HG03135 (cell line): ENCODE measurements at regions not wholly inside any gene's neighbourhood (a gene's known extent, or its start where the extent isn't known, plus 50 kb on each side); places are given as distances from the start of the nearest gene placed in this dataset.

ENCODE experiments used
- ATAC-seq: cut with Tn5 transposase; IDR thresholded peaks from one replicate; pipeline ENCODE4 v1.9.1; 2021; ENCODE audit warnings: mild to moderate bottlenecking, moderate library complexity; ENCODE audit not compliant: unreplicated experiment

DNA sequence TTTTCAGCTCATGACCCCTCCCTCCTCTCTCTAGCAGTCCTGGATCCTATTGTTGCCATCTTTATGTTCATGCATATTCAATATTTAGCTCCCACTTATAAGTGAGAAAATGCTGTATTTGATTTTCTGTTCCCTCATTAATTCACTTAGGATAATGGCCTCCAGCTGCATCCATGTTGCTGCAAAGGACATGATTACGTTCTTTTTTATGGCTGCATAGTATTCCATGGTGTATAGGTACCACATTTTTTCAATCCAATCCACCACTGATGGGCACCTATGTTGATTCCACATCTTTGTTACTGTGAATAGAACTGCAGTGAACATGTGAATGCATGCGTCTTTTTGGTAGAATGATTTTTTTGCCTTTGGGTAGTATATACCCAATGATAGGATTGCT, 188.4 kb downstream of the FOXL1 start:
- ATAC-seq: no peak

DNA sequence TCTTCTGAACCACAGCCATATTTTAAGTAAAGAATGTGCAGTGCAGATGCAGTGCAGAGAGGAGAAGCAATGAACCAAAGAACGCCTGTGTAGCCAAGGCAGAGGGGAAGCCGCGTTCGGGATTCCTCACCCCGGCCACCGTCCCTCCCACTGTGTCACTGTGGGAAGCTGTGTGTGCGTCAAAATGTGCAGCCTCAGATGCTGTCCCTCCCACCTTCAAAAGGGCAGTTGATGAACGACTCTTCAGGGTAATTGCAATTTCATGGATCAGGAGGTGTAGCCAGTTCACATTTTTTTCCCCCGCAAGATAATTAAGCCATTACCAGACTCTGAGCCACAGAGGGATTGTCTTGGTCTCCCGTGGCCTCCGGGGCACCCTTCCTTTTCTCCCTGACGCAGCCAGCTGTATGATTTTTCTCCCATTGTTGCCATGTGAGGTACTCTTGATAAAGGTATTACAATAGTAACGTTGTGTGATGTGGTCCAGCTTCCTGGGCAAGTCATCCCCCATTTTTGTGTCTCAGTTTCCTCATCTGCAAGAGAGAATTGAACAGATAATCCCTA, 190.0 kb downstream of the FOXL1 start:
- ATAC-seq: no peak

DNA sequence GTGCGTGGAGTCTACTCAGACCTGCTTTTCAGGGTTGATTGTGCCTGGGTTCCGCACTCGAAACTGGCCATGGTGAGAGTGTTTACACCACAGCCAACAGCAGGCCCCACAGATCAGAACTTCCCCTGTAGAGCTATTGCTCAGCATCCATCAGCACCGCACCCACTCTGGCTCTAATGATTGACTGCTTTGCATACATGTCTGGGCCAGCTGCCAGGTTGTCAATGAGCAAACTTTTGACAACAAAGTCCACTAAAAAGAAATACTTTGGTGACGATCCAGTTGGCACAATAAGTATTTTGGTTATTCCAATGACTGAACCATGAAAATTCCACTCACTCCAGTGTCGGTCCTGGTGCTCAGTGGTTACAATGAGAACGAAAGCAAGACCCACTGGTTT, 190.7 kb downstream of the FOXL1 start:
- ATAC-seq: no peak

DNA sequence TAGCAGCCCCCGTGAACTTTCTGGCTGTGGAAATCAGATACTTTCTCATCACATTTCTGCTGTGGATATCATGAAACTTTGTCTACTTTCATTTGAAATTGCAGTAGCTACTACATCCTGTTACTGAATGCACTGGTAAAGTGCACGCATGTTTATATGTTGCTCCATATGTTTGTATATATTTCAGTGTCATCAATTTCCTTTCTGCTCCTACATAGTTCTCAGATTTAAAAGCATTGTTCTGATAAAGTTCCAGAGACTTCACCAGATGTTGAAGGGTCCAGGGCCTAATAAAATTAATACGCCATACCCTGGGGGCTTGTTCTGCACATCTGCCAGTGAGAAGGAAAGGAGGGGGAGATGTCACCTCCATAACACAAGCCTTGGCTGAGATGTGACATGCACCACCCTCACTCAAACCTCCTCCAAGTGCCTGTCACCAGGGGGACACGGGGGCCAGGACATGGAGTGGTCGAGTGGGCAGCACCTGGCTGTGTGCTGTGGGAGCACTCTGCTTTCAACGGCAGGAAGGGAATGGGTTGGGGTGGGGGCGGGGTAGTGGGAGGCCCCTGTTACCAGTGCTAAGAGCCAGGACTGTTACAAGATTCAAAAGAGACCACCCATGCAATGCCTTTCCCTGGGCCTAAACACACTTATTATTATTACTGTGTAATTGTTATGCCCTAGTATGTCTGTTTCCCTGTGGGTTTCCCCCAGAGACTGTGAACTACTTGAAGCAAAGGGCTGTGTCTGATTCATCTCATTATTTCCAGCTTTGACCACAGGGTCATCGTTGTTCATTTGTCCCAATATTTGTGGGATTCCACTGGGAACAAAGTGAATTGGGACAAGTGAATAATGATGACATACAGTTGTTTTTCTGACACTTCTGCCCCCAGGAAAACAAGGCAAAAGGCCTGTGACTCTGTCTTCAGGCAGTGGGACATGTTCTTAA, 193.4 kb downstream of the FOXL1 start:
- no peak for ATAC-seq

DNA sequence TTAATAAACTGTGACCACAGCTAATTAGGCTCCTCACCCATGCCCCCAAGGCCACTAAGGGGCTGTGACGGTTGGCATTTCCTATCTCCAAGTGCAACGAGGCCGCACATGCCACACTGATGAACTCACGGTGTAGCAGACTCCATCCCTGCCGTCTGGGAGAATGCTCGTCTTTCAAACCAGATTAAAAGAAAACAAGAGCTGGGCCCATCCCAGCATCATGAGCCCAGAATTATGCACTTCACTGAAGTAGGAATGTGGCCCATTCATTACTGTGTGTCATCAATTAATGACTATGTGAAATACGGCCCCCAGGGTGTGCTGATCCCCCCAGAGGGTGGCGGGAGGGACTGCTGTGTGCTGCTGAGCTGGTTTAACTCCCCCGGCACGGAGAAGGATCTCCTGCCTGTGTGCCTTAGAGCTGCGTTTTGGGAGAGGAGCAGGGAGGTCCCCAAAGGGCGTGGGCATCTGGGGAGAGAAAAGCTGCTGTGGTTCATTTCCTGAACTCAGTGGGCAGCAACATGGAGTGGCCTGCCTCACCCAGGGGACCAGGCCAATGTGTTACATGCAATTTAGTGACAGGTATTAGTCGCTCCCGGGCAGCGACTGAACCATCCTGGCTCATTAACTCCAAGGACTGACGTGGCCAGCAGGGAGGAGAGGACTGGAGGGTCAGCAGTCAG, 194.5 kb downstream of the FOXL1 start:
- ATAC-seq: no peak

DNA sequence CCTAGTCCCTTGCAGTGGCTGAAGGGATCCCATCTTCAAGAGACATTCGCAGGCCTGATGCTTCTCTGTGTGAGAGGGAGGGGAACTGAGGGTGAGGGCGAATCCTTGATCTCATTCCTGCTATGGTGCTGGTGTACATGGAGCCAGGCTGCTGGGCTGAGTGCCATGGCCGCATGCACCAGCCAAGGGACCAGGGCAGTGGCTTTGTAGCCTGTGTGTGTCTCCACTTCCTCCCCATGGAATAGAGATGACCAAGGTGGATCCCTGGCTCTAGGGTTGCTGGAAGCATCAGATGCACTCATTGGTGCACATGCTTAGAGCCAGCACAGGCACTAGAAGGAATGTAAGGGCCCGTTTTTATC, 195.0 kb downstream of the FOXL1 start:
- no peak for ATAC-seq

DNA sequence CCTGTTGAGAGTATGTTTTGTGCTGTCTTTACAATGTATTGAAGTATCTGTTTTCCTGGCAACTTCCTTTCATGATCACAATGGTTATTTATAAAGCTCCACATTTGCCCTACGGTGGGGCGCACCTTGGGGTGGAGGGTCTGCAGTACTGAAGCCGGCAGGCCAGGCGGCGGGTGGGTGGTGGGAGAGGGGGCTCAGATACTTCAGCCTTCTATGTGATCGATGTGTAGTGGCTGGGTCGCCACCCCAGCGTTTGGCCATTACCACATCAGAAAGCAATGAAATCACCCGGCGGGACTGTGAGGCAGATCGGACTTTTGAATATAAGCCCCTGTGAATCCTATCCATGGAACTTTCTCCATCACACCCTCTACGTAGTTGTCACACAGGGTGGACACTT, 196.6 kb downstream of the FOXL1 start:
- ATAC-seq: no peak

DNA sequence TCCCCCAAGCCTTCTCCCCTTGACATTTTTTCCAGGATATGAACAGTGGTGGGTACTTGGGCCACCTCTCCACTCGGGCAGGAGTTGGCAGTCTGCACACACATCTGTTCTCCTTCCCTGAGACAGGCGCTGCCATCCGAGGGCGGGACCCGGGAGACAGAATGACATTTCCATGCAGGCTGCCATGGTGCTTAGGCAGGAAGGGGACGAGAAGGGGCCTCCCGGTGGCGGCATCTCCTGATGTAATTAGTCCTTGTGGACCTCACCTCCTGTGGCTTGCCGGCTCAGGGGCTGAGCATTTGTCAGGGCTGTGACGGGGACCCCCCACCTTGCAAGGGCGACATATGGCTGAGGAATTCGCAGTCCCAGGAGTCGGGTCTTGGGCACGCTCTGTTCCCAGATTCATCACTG, 197.2 kb downstream of the FOXL1 start:
- ATAC-seq: no peak

DNA sequence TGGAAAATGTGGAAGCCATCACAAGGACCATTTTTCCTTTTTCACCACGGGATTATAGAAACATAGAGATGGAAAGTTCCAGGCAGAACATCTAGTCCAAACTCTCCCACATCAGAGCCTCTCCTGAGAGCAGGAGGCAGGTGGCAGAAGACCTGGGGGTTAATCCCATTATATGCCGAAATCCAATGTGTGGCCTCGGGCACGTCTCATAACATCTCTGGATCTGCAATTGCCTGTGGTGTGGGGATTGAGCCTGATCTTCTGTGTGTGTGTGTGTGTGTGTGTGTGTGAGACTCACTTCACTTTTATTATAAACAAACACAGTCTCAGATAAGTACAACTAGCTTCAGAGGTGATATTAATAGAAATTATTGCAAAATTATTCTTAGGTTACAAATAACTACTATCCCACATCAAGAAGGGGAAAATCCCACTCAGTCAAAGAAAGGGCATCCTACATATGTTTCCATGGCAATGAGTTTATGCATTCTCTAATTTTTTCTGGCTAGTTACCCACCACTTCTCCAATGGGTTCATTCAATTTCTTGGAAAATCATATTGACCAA, 199.1 kb downstream of the FOXL1 start:
- no peak for ATAC-seq

DNA sequence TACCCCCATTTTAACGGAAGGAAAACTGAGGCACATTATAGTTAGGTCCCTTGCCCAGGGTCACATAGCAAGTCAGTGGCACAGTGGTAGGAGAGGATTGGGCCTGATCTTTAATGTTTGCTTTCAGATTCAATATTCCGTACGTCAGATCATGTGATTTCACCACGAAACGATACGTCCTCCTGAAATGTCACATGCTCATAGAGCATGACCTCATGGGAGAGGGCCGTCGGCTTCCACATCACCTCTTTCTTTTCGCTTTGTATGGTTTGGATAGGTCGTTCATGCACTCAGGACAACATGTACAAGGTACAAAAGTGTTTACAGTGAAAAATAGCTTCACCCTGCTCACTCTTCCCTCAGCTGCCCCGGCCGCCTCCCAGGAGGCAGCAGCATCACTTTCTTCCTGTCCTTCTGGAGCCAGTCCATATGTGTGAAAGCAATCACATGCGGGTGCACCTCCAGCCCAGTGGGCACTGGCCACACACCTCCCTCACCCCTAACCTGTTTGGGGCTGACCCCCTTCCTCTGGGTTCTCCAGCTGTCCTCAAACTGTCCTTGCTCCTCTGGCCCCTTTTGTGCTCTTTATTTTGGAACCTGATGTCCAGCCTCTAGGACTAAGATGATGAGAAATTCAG, 199.9 kb downstream of the FOXL1 start:
- ATAC-seq: no peak

DNA sequence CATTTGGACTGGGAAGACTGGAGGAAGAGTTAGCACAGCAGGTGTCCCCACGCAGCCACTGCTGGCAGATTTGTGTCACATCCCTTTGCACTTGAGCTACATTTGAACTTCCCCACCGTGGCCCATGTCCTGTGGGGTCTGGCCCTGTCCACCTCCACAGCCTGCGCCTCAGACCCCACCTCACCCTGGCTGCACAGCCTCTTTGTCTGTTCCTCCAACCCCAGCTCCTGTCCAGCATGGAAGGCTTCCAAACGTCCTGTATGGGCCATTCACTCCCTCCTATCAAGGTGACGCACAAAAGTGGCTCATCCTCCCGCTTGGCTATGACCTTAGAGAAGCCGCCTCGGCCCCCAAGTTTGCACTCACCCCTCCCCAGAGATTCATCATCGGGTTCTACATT, 200.6 kb downstream of the FOXL1 start:
- ATAC-seq: no peak

DNA sequence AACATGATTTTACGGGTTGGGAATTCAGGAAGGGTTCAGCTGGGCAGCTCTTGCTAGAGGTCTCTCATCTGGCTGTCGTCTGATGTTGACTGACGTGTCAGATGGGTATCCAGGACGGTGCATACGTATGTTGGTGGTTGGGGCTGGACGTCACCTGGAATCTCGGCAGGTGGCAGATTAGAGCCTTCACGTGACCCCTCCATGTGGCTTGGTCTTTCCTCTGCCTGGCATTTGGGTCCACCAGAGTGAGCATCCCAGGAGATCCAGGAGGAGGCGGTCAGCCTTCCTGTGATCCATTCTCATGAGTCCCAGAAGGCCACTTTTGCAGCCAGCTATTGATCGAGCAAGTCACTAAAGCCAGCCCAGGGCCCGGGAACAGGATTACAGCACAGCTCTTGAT, 202.7 kb downstream of the FOXL1 start:
- ATAC-seq: no peak

DNA sequence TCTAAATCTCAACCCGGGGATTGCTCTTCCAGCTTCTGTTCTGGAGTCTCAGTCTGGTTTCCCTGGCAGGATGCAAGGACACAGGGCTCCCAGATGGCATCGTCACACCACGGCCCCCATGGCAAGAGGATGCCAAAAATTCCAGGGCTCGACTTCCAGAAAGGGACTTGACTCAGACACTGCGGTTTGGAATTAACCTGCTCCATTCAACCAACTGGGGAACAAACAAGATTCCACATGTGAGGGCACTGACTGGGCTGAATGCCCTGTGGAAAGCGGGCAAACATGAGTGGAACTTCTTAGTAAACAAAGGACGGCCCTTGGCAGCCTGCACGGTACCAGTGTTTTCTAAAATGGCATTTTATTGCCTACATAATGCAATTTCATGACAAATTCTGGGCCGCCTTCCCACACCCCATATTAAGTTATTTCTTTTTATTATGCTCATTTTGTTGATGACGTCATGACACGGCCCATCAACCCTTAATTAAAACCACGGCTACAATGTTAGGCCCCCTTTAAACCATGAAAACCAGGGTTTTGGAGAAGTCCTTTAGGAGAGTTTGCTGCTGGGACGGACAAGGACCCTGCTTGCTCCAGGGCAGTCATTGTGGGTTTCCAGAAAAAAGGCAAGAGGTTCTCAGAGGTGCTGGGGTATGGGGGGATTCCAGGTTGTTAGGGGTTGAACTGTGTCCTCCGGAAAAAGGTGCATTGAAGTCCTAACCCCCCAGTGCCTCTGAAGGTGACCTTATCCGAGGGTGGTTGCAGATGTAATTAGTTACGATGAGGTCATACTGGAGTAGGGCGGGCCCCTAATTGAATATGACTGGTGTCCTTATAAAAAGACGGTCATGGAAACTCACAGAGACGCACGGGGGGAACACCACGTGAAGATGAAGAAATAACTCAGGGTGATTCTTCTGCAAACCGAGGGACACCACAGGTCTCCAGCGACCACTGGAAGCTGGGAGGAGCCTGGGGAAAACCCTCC, 205.6 kb downstream of the FOXL1 start:
- ATAC-seq: no peak

DNA sequence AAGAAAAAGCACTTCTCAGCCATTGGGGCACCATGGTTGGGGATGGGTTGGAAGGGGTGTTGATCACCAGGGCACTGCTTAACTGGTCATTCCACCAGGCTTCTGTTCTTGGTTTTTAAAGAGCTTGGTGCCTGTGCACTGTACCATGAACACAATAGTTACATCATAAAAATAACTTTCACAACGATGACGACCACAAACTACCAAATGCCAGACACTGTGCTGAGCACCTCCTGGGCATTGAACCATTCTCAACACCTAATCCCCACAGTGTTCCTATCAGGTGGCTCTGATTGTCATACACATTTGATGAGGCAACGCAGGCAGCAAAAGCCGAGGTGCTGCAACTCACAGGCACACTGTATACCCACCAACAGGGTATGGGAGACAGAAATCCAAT, 208.0 kb downstream of the FOXL1 start:
- no peak for ATAC-seq

DNA sequence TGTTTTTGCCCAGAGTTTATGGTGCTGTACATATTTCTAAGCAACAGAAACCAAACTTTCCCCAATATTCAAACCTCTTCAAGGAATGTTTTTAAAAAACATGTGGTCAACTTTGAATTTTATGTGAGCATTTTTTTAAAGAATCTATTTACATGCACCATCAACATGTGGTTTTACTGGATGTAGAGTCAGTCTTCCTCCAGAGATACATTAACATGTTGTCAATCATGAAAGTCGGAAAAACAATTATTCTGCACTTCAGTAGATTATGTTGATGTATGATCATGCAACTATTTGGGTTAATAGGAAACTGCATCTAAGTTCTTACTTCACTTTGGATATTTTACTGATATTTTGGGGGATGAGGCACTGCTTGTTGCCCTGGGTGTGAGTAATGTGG, 208.6 kb downstream of the FOXL1 start:
- no peak for ATAC-seq

DNA sequence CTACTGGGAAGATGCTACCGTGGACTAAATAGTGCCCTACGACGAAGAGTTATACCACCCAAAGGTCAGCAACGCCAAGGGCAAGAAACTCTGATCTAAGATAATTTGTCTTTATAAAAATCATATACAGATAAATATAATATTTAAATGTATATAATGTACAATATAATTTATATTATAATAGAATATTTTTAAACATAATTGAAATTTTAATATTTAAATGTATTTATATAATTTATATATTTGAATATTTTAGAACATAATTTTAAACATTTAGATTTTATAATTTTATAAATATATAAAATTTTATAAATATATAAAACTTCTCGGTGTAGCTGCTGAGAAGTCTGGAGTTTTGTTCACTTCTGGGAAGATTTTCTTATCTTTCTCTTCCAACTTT, 209.2 kb downstream of the FOXL1 start:
- ATAC-seq: no peak

DNA sequence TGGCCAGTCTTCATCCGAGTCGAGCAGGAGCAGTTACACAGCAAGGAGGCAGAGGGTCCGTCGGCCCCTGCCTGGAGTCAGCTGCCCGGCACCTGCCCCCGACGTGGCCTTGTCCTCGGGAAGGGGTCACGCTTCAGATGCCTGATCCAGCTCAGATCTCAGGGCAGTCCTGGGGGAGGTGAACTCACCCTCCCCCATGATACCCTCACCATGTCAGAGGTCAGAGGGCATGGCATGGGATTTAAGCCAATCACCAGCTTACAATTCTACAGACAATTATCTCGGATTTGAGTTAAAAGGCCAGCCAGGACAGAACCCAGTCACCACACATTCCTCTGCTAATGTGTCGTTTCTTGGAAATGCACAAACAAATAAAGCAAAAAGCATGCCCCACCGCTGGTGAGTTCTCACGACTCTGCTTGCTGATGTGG, 211.3 kb downstream of the FOXL1 start:
- no peak for ATAC-seq

DNA sequence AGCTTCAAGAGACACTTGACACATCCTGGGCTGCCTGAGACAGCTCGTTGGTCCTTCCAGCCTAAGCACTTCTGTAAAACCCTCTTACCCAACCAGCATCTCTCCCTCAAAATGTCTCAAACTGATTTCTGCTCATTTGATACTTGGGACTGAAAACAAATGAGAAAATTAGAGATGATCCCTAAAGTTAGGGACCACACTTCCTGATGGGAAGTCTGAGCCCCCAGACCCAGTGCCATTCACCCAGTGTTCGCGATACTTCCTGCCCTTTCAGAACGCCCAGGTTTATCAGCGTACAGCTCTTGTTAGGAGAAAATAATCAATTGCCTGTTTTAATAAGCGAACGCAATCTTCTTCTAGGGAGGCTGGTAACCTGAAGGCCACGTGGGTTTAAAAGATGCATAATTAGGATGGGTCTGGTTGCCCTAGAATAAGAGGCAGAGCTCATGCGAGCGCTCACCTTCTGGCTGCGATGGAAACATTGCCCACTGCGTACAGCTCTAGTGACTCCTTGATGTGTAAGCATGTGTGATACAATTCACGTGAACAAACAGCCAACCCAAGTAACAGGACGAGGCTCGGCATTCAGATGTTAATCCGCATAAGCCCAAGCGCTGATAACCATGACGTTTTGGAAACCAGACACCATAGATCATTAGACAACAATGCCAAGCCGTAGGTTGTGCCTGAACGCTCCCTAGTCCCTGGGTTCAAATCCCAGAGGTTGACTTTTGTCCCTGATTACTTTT, 213.1 kb downstream of the FOXL1 start:
- no peak for ATAC-seq

DNA sequence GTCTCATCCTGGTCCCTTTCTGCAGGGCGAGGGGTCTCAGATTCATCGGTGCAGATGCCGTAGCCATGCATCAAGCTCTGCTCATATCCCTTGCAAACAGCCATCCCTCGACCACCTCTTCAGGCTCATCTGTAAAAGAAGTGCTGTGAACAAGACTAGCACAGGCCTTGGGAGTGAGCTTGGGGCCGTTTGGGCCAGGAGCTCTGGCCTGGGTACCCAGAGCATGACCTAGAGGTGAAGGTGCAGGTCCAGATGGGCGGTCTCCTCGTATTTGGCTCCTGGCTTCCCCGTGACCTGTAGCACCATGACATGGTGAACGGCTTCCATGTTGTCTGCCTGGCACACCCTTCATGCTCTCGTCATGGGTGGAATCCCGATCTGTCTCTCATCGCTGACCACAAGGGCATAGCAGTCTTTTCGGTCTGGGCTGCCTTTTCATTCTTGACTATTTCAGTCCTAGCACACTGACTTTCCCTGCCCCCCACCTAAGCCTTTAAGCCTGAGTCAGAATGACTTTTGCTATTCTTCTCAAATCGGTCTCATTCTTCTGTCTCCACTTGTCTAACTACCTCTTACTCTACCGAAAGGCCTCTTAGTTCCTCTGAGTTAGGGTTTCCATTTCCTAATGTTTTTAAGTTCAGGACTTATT, 216.0 kb downstream of the FOXL1 start:
- no peak for ATAC-seq
